ENCODE measurements at regions not wholly inside any gene's neighbourhood (a gene's known extent, or its start where the extent isn't known, plus 50 kb on each side); places are given as distances from the start of the nearest gene placed in this dataset.

DNA sequence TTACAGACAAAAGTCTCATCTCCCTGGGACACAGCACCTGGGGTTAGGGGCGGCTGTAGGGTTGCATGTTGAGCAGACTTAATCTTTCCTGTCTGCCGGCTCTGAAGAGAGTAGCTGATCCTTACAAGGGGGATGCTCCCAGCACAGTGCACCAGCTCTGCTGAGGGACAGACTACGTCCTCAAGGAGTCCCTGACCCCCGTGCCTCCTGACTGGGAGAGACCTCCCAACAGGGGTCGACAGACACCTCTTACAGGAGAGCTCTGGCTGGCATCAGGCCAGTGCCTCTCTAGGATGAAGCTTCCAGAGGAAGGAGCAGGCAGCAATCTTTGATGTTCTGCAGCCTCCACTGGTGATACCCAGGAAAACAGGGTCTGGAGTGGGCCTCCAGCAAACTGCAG, 506.0 kb upstream of the FMR1 start:
- Histone ChIP-seq H3K9me3 (replicated peaks in 1 of 11) (peaks cover 0 to 13% (median 8%) of the 10 kb centered on the region in 11 experiments; a peak in 15 of 22 replicates), H3K27ac (no peak overlapping the region), H3K27me3 (peaks cover 64 to 79% (median 75%) of the 10 kb centered on the region in 11 experiments), H3K4me3 (no peak overlapping the region), H3K36me3 (no peaks in the 10 kb centered on the region), H3K9ac (no peak overlapping the region), H4K20me1 (peaks cover 0 to 11% (median 0%) of the 10 kb centered on the region in 11 experiments; a peak in 1 of 22 replicates), H3K4me1 (no peaks in the 10 kb centered on the region), H3K4me2 (no peak overlapping the region)
- TF ChIP-seq Cebpa-rat (IDR thresholded peaks at IDR 0.05) = no peak

DNA sequence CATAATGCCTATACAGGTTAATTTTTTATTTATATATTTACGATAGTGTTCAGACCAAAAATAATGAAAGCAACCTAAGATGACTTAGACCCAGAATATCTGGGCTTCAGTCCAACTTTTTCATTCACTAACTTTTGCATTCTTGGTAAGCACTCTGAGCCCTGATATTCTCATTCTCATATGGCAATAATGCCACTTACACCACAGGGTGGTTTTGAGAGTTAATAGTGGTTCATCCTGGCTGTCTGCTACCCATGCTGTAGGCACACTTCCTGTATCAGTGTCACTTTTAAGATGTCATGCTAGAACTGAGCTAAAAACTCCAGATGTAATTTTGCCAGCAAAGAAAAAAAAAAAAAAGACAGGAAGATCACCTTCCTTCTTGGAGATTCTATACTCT, 508.7 kb upstream of the FMR1 start:
- no peak for TF ChIP-seq Cebpa-rat (IDR thresholded peaks at IDR 0.05)
- H3K27me3 ChIP-seq = peaks cover 80 to 100% (median 98%) of the 10 kb centered on the region in 11 experiments
- peaks cover 0 to 11% (median 0%) of the 10 kb centered on the region in 11 experiments; a peak in 1 of 22 replicates for H4K20me1 ChIP-seq
- H3K27ac ChIP-seq = no peak overlapping the region
- no peak overlapping the region for H3K9ac ChIP-seq
- H3K4me2 ChIP-seq = no peak overlapping the region
- H3K9me3 ChIP-seq (replicated peaks in 1 of 11) = peaks cover 0 to 9% (median 5%) of the 10 kb centered on the region in 11 experiments; a peak in 15 of 22 replicates
- no peaks in the 10 kb centered on the region for H3K36me3 ChIP-seq
- no peaks in the 10 kb centered on the region for H3K4me1 ChIP-seq
- no peak overlapping the region for H3K4me3 ChIP-seq

DNA sequence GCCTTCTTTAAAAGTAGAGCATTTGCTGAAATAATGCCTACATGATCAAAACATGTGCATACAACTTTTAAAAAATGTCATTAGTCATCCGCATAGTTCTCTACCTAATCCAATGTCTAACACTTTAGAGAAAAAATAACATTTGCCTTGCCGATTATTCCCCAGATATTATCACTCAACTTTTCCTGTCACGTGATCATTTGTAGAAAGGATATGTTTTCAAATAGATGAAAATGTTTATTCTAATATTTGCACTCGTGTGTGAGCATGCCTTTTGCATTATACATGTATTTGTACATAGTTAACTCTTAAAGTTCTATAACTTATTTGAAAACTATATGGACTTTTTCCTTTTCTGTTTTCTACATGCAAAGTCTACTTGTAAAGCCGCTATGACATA, 533.0 kb upstream of the FMR1 start:
- Histone ChIP-seq H3K36me3 (no peaks in the 10 kb centered on the region), H3K27ac (no peak overlapping the region), H3K9ac (no peak overlapping the region), H3K4me2 (no peak overlapping the region), H3K4me3 (no peak overlapping the region), H4K20me1 (no peaks in the 10 kb centered on the region; a peak in 3 of 22 replicates), H3K27me3 (peaks cover 85 to 100% (median 95%) of the 10 kb centered on the region in 11 experiments), H3K4me1 (peaks cover 0 to 6% (median 0%) of the 10 kb centered on the region in 10 experiments; a peak in 4 of 20 replicates), H3K9me3 (replicated peaks in 1 of 11) (no peaks in the 10 kb centered on the region)
- TF ChIP-seq Cebpa-rat (IDR thresholded peaks at IDR 0.05) = no peak

DNA sequence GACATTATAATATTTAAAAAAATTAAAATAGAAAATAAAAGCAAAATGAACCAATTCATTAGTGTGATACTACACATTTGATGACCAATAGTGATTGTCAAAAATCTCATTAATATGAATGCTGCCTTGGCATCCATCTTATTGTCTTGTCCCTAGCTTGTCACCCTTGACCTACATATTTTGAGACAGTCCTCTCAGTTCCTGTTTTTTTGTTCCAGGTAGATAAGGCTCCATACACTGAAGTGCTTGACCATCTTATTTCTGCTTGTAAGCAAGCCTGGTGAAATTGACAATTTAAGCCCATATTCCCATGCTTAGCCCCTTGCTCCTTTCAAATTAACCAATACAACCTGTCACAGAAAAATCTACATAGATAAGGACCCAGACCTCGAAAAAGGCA, 534.0 kb upstream of the FMR1 start:
- Histone ChIP-seq H3K36me3 (no peaks in the 10 kb centered on the region), H3K27me3 (peaks cover 85 to 100% (median 95%) of the 10 kb centered on the region in 11 experiments), H3K9ac (no peak overlapping the region), H3K4me3 (no peak overlapping the region), H4K20me1 (no peaks in the 10 kb centered on the region; a peak in 3 of 22 replicates), H3K4me1 (peaks cover 0 to 6% (median 0%) of the 10 kb centered on the region in 10 experiments; a peak in 4 of 20 replicates), H3K9me3 (replicated peaks in 1 of 11) (peaks cover 0 to under 1% (median 0%) of the 10 kb centered on the region in 11 experiments; a peak in 1 of 22 replicates), H3K4me2 (no peak overlapping the region), H3K27ac (no peak overlapping the region)
- TF ChIP-seq Cebpa-rat (IDR thresholded peaks at IDR 0.05) = no peak

DNA sequence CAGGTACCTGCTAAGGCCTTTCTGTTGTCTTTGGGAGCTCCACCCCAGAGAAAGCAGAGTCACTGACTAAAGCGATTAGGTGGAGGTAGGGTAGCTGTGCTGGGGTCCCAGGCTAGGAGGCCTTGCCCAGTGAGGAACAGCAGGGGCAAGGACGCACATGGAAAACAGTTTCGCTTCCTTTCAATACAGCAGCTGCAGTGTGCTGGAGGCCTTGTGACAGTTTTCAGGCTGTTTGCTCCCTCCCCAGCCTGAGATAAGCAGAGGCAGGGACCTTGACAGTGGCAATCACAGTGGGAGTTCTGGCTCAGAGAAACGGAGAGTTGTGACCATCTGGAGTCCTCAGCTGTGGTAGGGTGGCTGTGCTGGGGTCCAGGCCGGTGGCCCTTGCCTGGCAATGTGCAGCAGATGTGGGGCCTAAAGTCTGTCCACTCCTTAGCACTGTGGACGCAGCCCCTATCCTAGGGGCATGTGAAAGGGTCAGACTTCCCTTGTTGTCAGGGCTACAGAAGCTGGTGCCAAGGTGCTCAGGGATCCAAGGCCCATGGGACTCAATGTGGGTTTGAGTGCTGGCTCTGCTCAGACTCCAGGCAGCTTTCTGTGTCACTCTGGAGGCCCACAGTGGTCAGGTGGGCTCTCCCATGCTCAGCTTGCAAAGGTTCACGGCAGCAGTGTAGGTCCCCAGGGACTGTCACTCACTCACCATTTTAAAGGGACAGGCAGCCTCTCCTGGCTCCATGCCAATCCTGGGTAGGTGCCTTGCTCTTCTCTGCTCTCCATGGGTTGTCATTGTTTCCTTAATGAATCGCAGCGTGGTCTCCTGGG, 534.9 kb upstream of the FMR1 start:
- no peaks in the 10 kb centered on the region; a peak in 3 of 22 replicates for H4K20me1 ChIP-seq
- TF ChIP-seq Cebpa-rat (IDR thresholded peaks at IDR 0.05) = no peak
- peaks cover 0 to 6% (median 0%) of the 10 kb centered on the region in 10 experiments; a peak in 4 of 20 replicates for H3K4me1 ChIP-seq
- H3K4me3 ChIP-seq = no peak overlapping the region
- H3K9ac ChIP-seq = no peak overlapping the region
- H3K27me3 ChIP-seq = peaks cover 85 to 100% (median 95%) of the 10 kb centered on the region in 11 experiments
- no peaks in the 10 kb centered on the region for H3K36me3 ChIP-seq
- H3K27ac ChIP-seq = no peak overlapping the region; a peak in 1 of 22 replicates
- peaks cover 0 to 5% (median 0%) of the 10 kb centered on the region in 11 experiments; a peak in 1 of 22 replicates for H3K9me3 ChIP-seq (replicated peaks in 1 of 11)
- peak overlapping the region in 1 of 11 experiments; percentile 15; a peak in 2 of 22 replicates for H3K4me2 ChIP-seq

DNA sequence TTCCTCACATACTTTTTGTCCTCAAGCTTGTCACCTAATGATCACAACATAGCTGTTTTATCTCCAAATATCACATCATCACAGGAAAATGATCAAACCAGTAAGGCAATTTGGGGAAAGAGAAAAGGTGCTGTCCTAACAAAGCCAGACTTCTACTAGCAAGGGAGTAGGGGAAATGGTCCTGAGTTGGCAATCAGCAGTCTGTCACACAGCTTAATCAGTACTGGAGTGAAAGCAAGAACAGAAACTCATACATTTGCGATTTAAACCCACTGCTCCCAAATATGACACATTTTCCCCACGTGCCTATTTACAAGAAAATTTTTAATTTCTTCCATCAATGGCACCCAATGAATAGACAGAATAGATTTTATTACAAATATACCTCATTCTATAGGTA, 546.8 kb upstream of the FMR1 start:
- H3K9me3 ChIP-seq (replicated peaks in 1 of 11) = no peaks in the 10 kb centered on the region
- H3K27ac ChIP-seq = no peak overlapping the region
- no peak overlapping the region for H3K4me3 ChIP-seq
- H3K9ac ChIP-seq = no peak overlapping the region
- no peak overlapping the region for H3K4me2 ChIP-seq
- H3K27me3 ChIP-seq = peaks cover 74 to 96% (median 89%) of the 10 kb centered on the region in 11 experiments
- TF ChIP-seq Cebpa-rat (IDR thresholded peaks at IDR 0.05) = no peak
- H3K36me3 ChIP-seq = no peaks in the 10 kb centered on the region
- H3K4me1 ChIP-seq = no peaks in the 10 kb centered on the region
- no peaks in the 10 kb centered on the region for H4K20me1 ChIP-seq

DNA sequence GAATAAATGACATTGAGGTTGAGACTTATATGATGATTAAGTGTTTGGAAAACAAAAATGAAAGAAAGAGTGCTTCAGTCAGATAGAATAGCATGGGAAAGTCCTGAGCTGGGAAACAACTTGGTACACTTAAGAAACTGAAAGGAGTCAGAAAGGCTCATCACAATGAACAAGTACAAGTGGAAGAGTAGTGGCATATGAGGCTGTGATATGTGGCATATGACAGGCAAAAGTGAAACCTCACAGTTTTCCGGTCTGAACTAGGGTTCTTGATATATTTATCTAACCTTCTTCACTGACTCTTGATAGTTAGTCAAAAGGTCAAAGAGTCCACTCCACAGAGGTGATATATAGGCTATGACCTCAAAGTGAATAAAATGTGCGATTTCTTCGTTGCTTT, 537.1 kb upstream of the CXorf51A start:
- Histone ChIP-seq H3K4me1 (no peaks in the 10 kb centered on the region), H3K9ac (no peak overlapping the region), H3K9me3 (replicated peaks in 1 of 11) (peaks cover 12 to 33% (median 21%) of the 10 kb centered on the region in 11 experiments; a peak in 19 of 22 replicates), H4K20me1 (no peaks in the 10 kb centered on the region), H3K27ac (no peak overlapping the region), H3K27me3 (peaks cover 20 to 73% (median 59%) of the 10 kb centered on the region in 11 experiments), H3K4me2 (no peak overlapping the region), H3K4me3 (no peak overlapping the region), H3K36me3 (no peaks in the 10 kb centered on the region)
- TF ChIP-seq Cebpa-rat (IDR thresholded peaks at IDR 0.05) = no peak

DNA sequence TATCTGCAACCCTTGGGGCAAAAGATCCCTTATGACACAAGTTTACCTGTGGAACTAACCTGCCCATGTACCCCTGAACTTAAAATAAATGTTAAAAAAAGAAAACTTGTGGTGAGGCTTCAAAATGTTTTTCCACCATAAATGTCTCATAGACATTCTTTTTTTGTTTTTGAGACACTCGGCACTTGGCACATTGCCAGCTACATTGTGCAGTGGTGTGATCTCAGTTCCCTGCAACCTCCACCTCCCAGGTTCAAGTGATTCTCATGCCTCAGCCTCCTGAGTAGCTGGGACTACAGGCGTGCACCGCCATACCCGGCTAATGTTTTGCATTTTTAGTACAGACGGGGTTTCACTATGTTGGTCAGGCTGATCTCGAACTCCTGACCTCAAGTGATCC, 528.9 kb upstream of the CXorf51A start:
- Histone ChIP-seq H3K9ac (no peak overlapping the region), H3K4me3 (no peak overlapping the region), H3K36me3 (no peaks in the 10 kb centered on the region), H3K27me3 (peaks cover 50 to 88% (median 75%) of the 10 kb centered on the region in 11 experiments), H3K27ac (no peak overlapping the region), H3K4me2 (no peak overlapping the region), H3K9me3 (replicated peaks in 1 of 11) (no peaks in the 10 kb centered on the region), H3K4me1 (no peaks in the 10 kb centered on the region), H4K20me1 (no peaks in the 10 kb centered on the region)
- TF ChIP-seq Cebpa-rat (IDR thresholded peaks at IDR 0.05) = no peak

DNA sequence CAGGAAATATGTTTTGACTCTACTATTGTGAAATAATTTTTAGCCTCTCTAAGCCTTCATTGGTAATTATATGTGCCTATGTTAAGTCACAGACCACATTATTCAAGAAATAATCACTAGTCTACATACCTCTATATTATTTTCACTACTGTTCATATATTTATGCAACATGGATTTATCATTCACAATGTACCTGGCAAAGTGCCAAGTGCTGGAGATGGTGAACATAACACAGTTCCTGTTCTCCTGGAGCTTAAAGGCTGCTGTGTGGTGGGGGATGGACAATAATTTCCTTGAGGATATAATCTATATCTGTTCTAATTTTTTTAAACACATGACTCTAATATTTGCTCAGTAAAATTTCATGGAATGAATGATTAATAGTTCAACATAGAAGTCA, 527.7 kb upstream of the CXorf51A start:
- Histone ChIP-seq H3K9ac (no peak overlapping the region), H3K4me3 (no peak overlapping the region), H3K4me2 (no peak overlapping the region), H4K20me1 (no peaks in the 10 kb centered on the region), H3K36me3 (no peaks in the 10 kb centered on the region), H3K27ac (no peak overlapping the region), H3K9me3 (replicated peaks in 1 of 11) (no peaks in the 10 kb centered on the region), H3K27me3 (peaks cover 53 to 89% (median 80%) of the 10 kb centered on the region in 11 experiments), H3K4me1 (no peaks in the 10 kb centered on the region)
- TF ChIP-seq Cebpa-rat (IDR thresholded peaks at IDR 0.05) = no peak

All from BLaER1 treated with 17β-estradiol and CSF1 and Interleukin-3, amounts not matched to agents 10 nM and 100 nM (cell line).